Endothelial cell of umbilical vein (primary cell): ENCODE measurements at regions not wholly inside any gene's neighbourhood (a gene's known extent, or its start where the extent isn't known, plus 50 kb on each side); places are given as distances from the start of the nearest gene placed in this dataset.

Experiments used
- BruUV-seq: library from RNA; stranded (reverse); fragments of 400-500 nt; replicated peaks from 2 replicates; lab custom pipeline; 2021; lab: Mats Ljungman, UMichigan
- CTCF ChIA-PET: fragments of 300-600, 350-600 bp; sonication (Branson Sonifier 250); formaldehyde crosslinking; loops from one replicate; lab custom pipeline; 2021; ENCODE audit warnings: antibody characterized with exemption, inconsistent platforms; lab: Charles Lee
- POLR2A ChIA-PET: fragments of 300-600, 350-600 bp; sonication (Branson Sonifier 250); formaldehyde crosslinking; loops from one replicate; lab custom pipeline; 2021; ENCODE audit warnings: antibody characterized with exemption, inconsistent platforms; lab: Charles Lee
- DNase-seq: peaks from one replicate; pipeline ENCODE4 v3.0.0-alpha.2; 2011; ENCODE audit warnings: low read depth, low spot score
- FAIRE-seq: peaks from 2 replicates; lab custom pipeline; 2011; peaks lifted over from hg19 to GRCh38; lab: Jason Lieb, UNC
- H2AFZ ChIP-seq: 2 replicates; pipeline ENCODE4 v1.6.0; 2012; ENCODE audit warnings: low read depth, low read length, control low read depth, inconsistent platforms
- H3K27ac ChIP-seq: 2 replicates; pipeline ENCODE4 v1.5.1; 2011; ENCODE audit warnings: low read depth, mild to moderate bottlenecking, control low read depth, low read length, moderate library complexity; ENCODE audit not compliant: insufficient read depth
- H3K27me3 ChIP-seq, 2 experiments: 2 replicates each; pipeline versions ENCODE4 v1.6.0 to v1.6.1; 2011; ENCODE audit warnings: low read length in 2 of 2, mixed read lengths in 1 of 2; ENCODE audit not compliant: control insufficient read depth in 2 of 2, insufficient read depth in 2 of 2
- H3K36me3 ChIP-seq, 2 experiments: 2 replicates in 1 of 2; 3 replicates in 1 of 2; pipeline ENCODE4 v1.5.1; 2011; ENCODE audit warnings: low read length in 2 of 2, mild to moderate bottlenecking in 1 of 2, moderate library complexity in 1 of 2; ENCODE audit not compliant: control insufficient read depth in 2 of 2, insufficient read depth in 2 of 2; ENCODE audit errors: extremely low read depth in 1 of 2
- H3K4me1 ChIP-seq: 3 replicates; pipeline ENCODE4 v1.5.1; 2011; ENCODE audit warnings: mild to moderate bottlenecking, low read length; ENCODE audit not compliant: control insufficient read depth, insufficient read depth; ENCODE audit errors: extremely low read depth
- H3K4me2 ChIP-seq: 2 replicates; pipeline ENCODE4 v1.6.1; 2011; ENCODE audit warnings: low read length, control low read depth, mixed read lengths; ENCODE audit not compliant: insufficient read depth
- H3K4me3 ChIP-seq, 3 experiments: fragments of 200-600 bp in 1 of 3; sonication (generic), shearing (Covaris generic) in 1 of 3; replicated peaks in 1 of 3; 2 replicates each; pipeline ENCODE4 v1.5.1; 2011 to 2016; ENCODE audit warnings: control low read depth in 3 of 3, low read length in 3 of 3, mild to moderate bottlenecking in 2 of 3, inconsistent platforms in 1 of 3, low read depth in 1 of 3, moderate library complexity in 1 of 3; ENCODE audit not compliant: insufficient read depth in 1 of 3
- H3K79me2 ChIP-seq: 2 replicates; pipeline ENCODE4 v1.6.0; 2012; ENCODE audit warnings: low read length, inconsistent platforms; ENCODE audit not compliant: control insufficient read depth, insufficient read depth
- H3K9ac ChIP-seq: replicated peaks from 2 replicates; pipeline ENCODE3; 2011; ENCODE audit warnings: low read length, control low read depth; ENCODE audit not compliant: insufficient read depth; ENCODE audit errors: extremely low read depth
- H3K9me1 ChIP-seq: replicated peaks from 3 replicates; pipeline ENCODE4 v1.6.0; 2011; ENCODE audit warnings: mild to moderate bottlenecking, low read length; ENCODE audit not compliant: control insufficient read depth, insufficient read depth; ENCODE audit errors: extremely low read depth
- H3K9me3 ChIP-seq: replicated peaks from 2 replicates; pipeline ENCODE4 v1.5.1; 2012; ENCODE audit warnings: low read length, inconsistent platforms; ENCODE audit not compliant: control insufficient read depth, insufficient read depth
- H4K20me1 ChIP-seq: replicated peaks from 2 replicates; pipeline ENCODE3; 2011; ENCODE audit warnings: mild to moderate bottlenecking, low read length; ENCODE audit not compliant: control insufficient read depth, insufficient read depth; ENCODE audit errors: extremely low read depth
- CTCF ChIP-seq, 2 donors: IDR thresholded peaks; 1 replicate in 1 of 2; 2 replicates in 1 of 2; pipeline ENCODE4 v1.5.1; 2011; ENCODE audit warnings: low read length in 2 of 2, mild to moderate bottlenecking in 2 of 2, moderate library complexity in 2 of 2, control low read depth in 1 of 2, inconsistent platforms in 1 of 2, low read depth in 1 of 2; ENCODE audit not compliant: insufficient read depth in 1 of 2; ENCODE audit errors: extremely low read depth in 1 of 2
- EZH2 ChIP-seq: IDR thresholded peaks from 2 replicates; pipeline ENCODE4 v1.6.1; 2012; ENCODE audit warnings: borderline replicate concordance, low read depth, mild to moderate bottlenecking, moderate library complexity, low read length, inconsistent platforms; ENCODE audit not compliant: severe bottlenecking
- FOS ChIP-seq: IDR thresholded peaks from 2 replicates; pipeline ENCODE4 v1.6.1; 2011; ENCODE audit warnings: mild to moderate bottlenecking, low read length, moderate library complexity, borderline replicate concordance; ENCODE audit not compliant: insufficient read depth
- GATA2 ChIP-seq: IDR thresholded peaks from 2 replicates; pipeline ENCODE4 v1.7.0; 2011; ENCODE audit warnings: low read depth, mild to moderate bottlenecking, moderate library complexity, mixed read lengths, low read length; ENCODE audit not compliant: insufficient read length, insufficient read depth
- JUN ChIP-seq: IDR thresholded peaks from 2 replicates; pipeline ENCODE4 v1.6.1; 2011; ENCODE audit warnings: borderline replicate concordance, low read depth; ENCODE audit not compliant: insufficient read length, insufficient read depth
- MAX ChIP-seq: IDR thresholded peaks from 2 replicates; pipeline ENCODE4 v1.6.1; 2011; ENCODE audit not compliant: insufficient read depth, insufficient read length
- MYC ChIP-seq: IDR thresholded peaks from one replicate; pipeline ENCODE4 v1.6.1; 2011; ENCODE audit warnings: mild to moderate bottlenecking, low read depth, low read length
- POLR2A ChIP-seq: IDR thresholded peaks from 2 replicates; pipeline ENCODE4 v1.6.1; 2012; ENCODE audit warnings: low read depth, mild to moderate bottlenecking, control low read depth, low read length
- POLR2AphosphoS5 ChIP-seq: IDR thresholded peaks from 2 replicates; pipeline ENCODE4 v1.6.1; 2012; ENCODE audit warnings: low read depth, mild to moderate bottlenecking, control low read depth, low read length, moderate library complexity; ENCODE audit not compliant: insufficient read depth
- dilution Hi-C: fragments of 300-500 bp; cut with MboI; formaldehyde crosslinking; loops from one replicate; pipeline ENCODE4 v1.15.0; 2019; ENCODE audit warnings: low sequenced_read_pairs; ENCODE audit not compliant: extremely low pct_ligation_motif_present
- intact Hi-C: fragments of 100-400 bp; cut with micrococcal nuclease; formaldehyde crosslinking; loops from one replicate; pipeline ENCODE4 v1.10.0; 2022

- intact Hi-C loops = no loop called here
- dilution Hi-C loops = no loop called here
- Histone ChIP-seq H3K4me3 (no peak overlapping the region), H3K9me1 (no peaks in the 10 kb centered on the region), H3K27ac (no peak overlapping the region), H3K27me3 (no peaks in the 10 kb centered on the region), H4K20me1 (no peaks in the 10 kb centered on the region), H2AFZ (no peak overlapping the region), H3K4me1 (no peaks in the 10 kb centered on the region), H3K79me2 (no peaks in the 10 kb centered on the region), H3K4me2 (no peak overlapping the region), H3K36me3 (no peaks in the 10 kb centered on the region), H3K9me3 (no peaks in the 10 kb centered on the region), H3K9ac (no peak overlapping the region)
- ChIA-PET CTCF (no interaction called here), POLR2A (no interaction called here)
- FAIRE-seq (no peak), DNase-seq (no peak)
- TF ChIP-seq FOS (no peak), CTCF (IDR thresholded peaks at IDR 0.05; ENCODE audit: extremely low read depth in 1 of 2, insufficient read depth in 1 of 2, low read depth in 1 of 2, low read length in 2 of 2) (no peak), MAX (no peak), MYC (no peak)
- no TSS peak for BruUV-seq
Observed at GRCh38 chr4:173469622-173470021, 60.4 kb downstream of the HAND2 start.

- FAIRE-seq (no peak), DNase-seq (no peak)
- H3K4me2 ChIP-seq = no peak overlapping the region
- no peaks in the 10 kb centered on the region for H3K9me1 ChIP-seq
- TF ChIP-seq CTCF (IDR thresholded peaks at IDR 0.05; ENCODE audit: extremely low read depth in 1 of 2, insufficient read depth in 1 of 2, low read depth in 1 of 2, low read length in 2 of 2) (no peak), FOS (no peak), GATA2 (no peak), POLR2AphosphoS5 (no peak), EZH2 (no peak), POLR2A (no peak), JUN (no peak), MAX (no peak), MYC (no peak)
- H2AFZ ChIP-seq = no peak overlapping the region
- no peak overlapping the region for H3K27ac ChIP-seq
- H3K4me1 ChIP-seq = no peaks in the 10 kb centered on the region
- H3K27me3 ChIP-seq = no peaks in the 10 kb centered on the region
- POLR2A ChIA-PET = no interaction called here
- intact Hi-C loops = no loop called here
- H3K9ac ChIP-seq = no peak overlapping the region
- BruUV-seq = no TSS peak
- dilution Hi-C loops = no loop called here
- H4K20me1 ChIP-seq = no peaks in the 10 kb centered on the region
- H3K36me3 ChIP-seq = no peaks in the 10 kb centered on the region
- no peaks in the 10 kb centered on the region for H3K79me2 ChIP-seq
- no peaks in the 10 kb centered on the region for H3K9me3 ChIP-seq
- no peak overlapping the region for H3K4me3 ChIP-seq
- CTCF ChIA-PET = no interaction called here
Observed at GRCh38 chr4:173468314-173468713, 61.7 kb downstream of the HAND2 start.
